AG04450 (cell line): ENCODE measurements at regions not wholly inside any gene's neighbourhood (a gene's known extent, or its start where the extent isn't known, plus 50 kb on each side); places are given as distances from the start of the nearest gene placed in this dataset.

Source experiments
- CTCF ChIA-PET: fragments of 300-600, 350-600 bp; formaldehyde crosslinking; extraction: SDS; loops from one replicate; lab custom pipeline; 2022; ENCODE audit warnings: antibody characterized with exemption, inconsistent platforms; lab: Charles Lee
- POLR2A ChIA-PET: fragments of 350-600 bp; formaldehyde crosslinking; extraction: SDS; loops from one replicate; lab custom pipeline; 2021; ENCODE audit warnings: antibody characterized with exemption, inconsistent platforms; lab: Yijun Ruan, JAX
- DNase-seq: peaks from one replicate; pipeline ENCODE4 v3.0.0-alpha.2; 2011; ENCODE audit warnings: low read depth, low spot score
- H3K27ac ChIP-seq: one replicate; pipeline ENCODE4 v1.5.1; 2012; ENCODE audit warnings: low read depth, low read length, control low read depth
- H3K27me3 ChIP-seq: one replicate; pipeline ENCODE4 v1.6.0; 2012; ENCODE audit warnings: low read length; ENCODE audit not compliant: control insufficient read depth, insufficient read depth
- H3K4me3 ChIP-seq: 2 replicates; pipeline ENCODE4 v1.5.1; 2011; ENCODE audit warnings: mild to moderate bottlenecking, low read depth, low read length, control low read depth
- H3K9me3 ChIP-seq: 2 replicates; pipeline ENCODE4 v1.5.1; 2012; ENCODE audit warnings: low read length; ENCODE audit not compliant: control insufficient read depth, insufficient read depth
- TF ChIP-seq, protein P1 (sequence below): IDR thresholded peaks from 2 replicates; pipeline ENCODE4 v1.5.1; 2011; ENCODE audit warnings: low read depth, low read length, control low read depth, inconsistent platforms

DNA sequence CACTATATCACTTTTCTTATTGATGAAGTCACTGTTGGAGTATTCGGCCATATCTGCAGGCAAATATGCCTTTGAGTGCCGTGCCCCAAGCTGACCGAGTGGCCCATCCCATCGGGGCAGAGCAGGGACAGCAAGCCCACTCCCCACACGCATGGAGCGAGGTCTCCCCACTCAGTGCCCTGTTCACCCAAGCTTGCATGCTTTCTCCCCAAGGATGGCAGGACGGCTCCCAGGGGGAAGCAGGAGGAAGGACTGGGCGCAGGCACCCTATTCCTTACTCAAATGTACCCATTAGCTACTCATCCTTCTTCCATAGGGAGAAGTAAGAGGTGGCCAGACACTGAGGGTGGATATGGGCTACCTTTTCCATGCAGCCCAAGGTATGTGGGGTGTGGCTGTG, 309.0 kb downstream of the IRX1 start:
- H3K9me3 ChIP-seq: peaks cover 48% of the 10 kb centered on the region
- POLR2A ChIA-PET: no interaction called here
- no peak overlapping the region for H3K4me3 ChIP-seq
- no peak overlapping the region for H3K27ac ChIP-seq
- TF ChIP-seq, protein P1, sequence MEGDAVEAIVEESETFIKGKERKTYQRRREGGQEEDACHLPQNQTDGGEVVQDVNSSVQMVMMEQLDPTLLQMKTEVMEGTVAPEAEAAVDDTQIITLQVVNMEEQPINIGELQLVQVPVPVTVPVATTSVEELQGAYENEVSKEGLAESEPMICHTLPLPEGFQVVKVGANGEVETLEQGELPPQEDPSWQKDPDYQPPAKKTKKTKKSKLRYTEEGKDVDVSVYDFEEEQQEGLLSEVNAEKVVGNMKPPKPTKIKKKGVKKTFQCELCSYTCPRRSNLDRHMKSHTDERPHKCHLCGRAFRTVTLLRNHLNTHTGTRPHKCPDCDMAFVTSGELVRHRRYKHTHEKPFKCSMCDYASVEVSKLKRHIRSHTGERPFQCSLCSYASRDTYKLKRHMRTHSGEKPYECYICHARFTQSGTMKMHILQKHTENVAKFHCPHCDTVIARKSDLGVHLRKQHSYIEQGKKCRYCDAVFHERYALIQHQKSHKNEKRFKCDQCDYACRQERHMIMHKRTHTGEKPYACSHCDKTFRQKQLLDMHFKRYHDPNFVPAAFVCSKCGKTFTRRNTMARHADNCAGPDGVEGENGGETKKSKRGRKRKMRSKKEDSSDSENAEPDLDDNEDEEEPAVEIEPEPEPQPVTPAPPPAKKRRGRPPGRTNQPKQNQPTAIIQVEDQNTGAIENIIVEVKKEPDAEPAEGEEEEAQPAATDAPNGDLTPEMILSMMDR: no peak
- DNase-seq: no peak
- no peaks in the 10 kb centered on the region for H3K27me3 ChIP-seq
- CTCF ChIA-PET: no interaction called here

DNA sequence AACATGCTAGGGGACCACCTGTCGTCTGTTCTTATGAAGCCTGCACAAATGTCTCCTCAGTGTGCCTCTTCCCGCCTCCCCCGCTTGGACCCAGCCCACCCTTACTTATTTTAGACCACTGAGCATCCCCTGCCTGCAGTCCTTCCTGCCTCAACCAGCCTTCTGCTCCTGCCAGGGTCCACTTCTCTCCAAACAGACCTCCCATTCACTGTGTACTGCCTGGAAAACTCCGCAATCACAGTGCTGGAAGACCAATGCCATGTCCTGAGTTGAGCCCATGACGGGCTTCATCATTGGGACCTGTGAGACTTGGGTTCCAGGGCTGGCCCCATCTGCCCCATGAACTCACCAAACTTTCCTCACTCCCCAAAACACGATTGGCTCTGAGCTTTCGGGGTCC, 309.4 kb downstream of the IRX1 start:
- H3K27me3 ChIP-seq: no peaks in the 10 kb centered on the region
- no peak overlapping the region for H3K27ac ChIP-seq
- peaks cover 53% of the 10 kb centered on the region for H3K9me3 ChIP-seq
- no peak overlapping the region for H3K4me3 ChIP-seq
- TF ChIP-seq, protein P1: no peak
- CTCF ChIA-PET: no interaction called here
- DNase-seq: no peak
- POLR2A ChIA-PET: no interaction called here

DNA sequence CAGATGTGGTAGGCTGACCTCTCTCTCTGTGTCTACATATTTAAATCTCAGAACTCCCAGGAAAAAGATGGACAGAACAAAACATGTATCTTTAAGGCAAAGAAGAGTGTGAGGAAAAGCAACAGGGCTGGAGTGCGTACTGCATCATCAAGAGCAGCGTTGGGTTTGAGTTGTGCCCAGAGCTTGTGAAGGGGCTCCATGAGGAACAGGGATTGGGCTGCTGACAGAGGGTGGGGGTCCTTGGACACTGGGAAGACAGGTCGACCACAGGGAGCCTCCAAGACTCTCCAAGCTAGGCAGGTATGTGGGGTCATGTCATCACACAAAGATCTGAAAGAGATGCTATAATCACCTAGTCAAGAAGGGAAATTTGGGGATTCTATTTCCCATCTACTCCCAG, 309.9 kb downstream of the IRX1 start:
- H3K27ac ChIP-seq: no peak overlapping the region
- H3K9me3 ChIP-seq: peaks cover 57% of the 10 kb centered on the region
- no peak overlapping the region for H3K4me3 ChIP-seq
- DNase-seq: no peak
- POLR2A ChIA-PET: no interaction called here
- TF ChIP-seq, protein P1: no peak
- CTCF ChIA-PET: no interaction called here
- H3K27me3 ChIP-seq: no peaks in the 10 kb centered on the region

DNA sequence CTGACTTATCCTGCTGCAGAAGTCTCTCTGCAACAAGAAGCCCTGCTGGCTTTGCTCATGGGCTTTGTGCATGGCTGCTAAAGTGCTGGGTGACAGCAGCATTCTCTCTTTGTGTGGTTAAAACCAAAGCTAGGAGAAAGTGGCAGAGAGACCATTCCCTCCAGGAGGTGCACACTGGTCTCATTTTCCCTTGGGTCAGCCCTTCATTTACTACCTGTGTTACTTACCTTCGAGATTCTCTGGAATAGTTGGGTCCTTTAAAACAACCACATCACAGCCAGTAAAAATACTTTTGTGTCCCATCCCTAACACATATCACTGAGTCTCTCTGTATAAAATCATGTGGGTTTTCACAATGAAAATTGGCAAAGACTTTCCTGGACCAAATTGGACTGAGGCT, 315.5 kb downstream of the IRX1 start:
- DNase-seq: no peak
- Histone ChIP-seq H3K9me3 (peaks cover 28% of the 10 kb centered on the region), H3K27ac (no peak overlapping the region), H3K27me3 (no peaks in the 10 kb centered on the region), H3K4me3 (no peak overlapping the region)
- TF ChIP-seq, protein P1: no peak
- POLR2A ChIA-PET: no interaction called here
- CTCF ChIA-PET: no interaction called here

DNA sequence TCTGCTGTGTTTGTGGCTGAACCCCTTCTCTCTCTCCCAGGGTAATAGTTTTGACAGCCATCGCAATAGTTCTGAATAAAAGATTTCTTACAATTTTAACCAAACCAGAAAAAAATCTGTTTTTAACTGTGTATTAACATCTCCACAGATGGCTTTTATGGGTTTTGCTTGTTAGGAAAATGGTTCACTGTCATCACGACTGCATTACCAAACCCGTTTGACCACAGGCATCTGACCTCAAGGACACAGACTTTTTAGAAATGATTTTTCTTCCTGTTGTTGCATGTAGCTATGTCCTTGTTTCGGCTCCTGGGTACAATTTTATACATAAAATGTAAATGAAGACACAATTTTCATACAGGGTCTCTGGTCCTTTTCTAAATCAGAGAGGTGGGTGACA, 316.1 kb downstream of the IRX1 start:
- Histone ChIP-seq H3K4me3 (no peak overlapping the region), H3K9me3 (peaks cover 32% of the 10 kb centered on the region), H3K27ac (no peak overlapping the region), H3K27me3 (no peaks in the 10 kb centered on the region)
- DNase-seq: no peak
- ChIA-PET CTCF (no interaction called here), POLR2A (no interaction called here)
- TF ChIP-seq, protein P1: no peak
